ENCODE measurements at regions not wholly inside any gene's neighbourhood (a gene's known extent, or its start where the extent isn't known, plus 50 kb on each side); places are given as distances from the start of the nearest gene placed in this dataset.
"Not testable (repeated sequence)": the region's sequence is repeated elsewhere in the genome, so short reads cannot be mapped to it uniquely, and the experiment has no call there.

DNA sequence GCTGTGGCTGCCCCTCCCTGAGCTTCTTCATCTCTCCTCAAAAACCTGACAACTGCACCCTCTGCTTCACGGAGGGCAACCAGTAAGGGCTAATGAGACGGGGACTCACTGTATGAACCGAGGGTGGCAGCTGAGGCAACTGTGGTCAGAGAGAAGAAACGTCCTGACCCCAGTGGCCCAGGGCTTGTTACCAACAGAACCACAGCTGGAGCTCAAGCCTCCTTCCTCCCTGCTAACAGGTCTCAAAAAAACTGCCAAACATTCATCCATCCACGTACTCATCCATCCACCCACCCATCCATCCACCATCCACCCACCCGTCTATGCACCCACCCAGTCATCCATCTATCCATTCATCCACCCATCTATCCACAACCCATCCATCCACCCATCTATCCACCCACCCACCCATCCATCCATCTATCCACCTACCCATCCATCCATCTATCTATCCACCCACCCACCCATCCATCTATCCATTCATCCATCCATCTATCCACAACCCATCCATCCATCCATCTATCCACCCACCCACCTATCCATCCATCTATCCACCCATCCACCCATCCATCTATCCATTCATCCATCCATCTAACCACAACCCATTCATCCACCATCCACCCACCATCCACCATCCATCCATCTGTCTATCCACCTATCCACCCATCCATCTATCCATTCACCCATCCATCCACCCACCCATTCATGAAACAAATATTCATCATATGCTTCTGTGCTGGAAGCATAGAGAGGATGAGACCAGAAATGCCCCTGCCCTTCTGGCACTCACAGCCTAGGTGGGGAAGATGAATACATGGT lies 111.7 kb downstream of the PDGFA start:
- no peaks in the 10 kb centered on the region for H3K9me3 Mint-ChIP-seq
- H3K4me1 Mint-ChIP-seq, result no peaks in the 10 kb centered on the region
- no peaks in the 10 kb centered on the region for H3K27me3 Mint-ChIP-seq
- peak overlapping the region; percentile 22 for H3K27ac Mint-ChIP-seq
- ATAC-seq (ENCODE audit: low read depth) (no peak), DNase-seq (no peak)
- H3K4me3 Mint-ChIP-seq, result no peak overlapping the region
- no peaks in the 10 kb centered on the region for H3K36me3 Mint-ChIP-seq
- POLR2A ChIA-PET, result no interaction called here

GRCh38 chr7:408751-409311 lies 110.8 kb downstream of the PDGFA start:
- Mint-ChIP-seq H3K36me3 (no peaks in the 10 kb centered on the region), H3K27ac (no peak overlapping the region), H3K4me1 (no peaks in the 10 kb centered on the region), H3K9me3 (no peaks in the 10 kb centered on the region), H3K4me3 (no peak overlapping the region), H3K27me3 (no peaks in the 10 kb centered on the region)
- DNase-seq (no peak), ATAC-seq (ENCODE audit: low read depth) (no peak)
- POLR2A ChIA-PET, result no interaction called here

- H3K36me3 Mint-ChIP-seq, result no peaks in the 10 kb centered on the region
- no peak overlapping the region for H3K27ac Mint-ChIP-seq
- ATAC-seq (ENCODE audit: low read depth) (no peak), DNase-seq (no peak)
- H3K27me3 Mint-ChIP-seq, result no peaks in the 10 kb centered on the region
- H3K4me3 Mint-ChIP-seq, result no peak overlapping the region
- POLR2A ChIA-PET, result no interaction called here
- H3K9me3 Mint-ChIP-seq, result no peaks in the 10 kb centered on the region
- H3K4me1 Mint-ChIP-seq, result no peaks in the 10 kb centered on the region
These were observed 110.0 kb downstream of the PDGFA start for GRCh38 chr7:409339-410281.

DNA sequence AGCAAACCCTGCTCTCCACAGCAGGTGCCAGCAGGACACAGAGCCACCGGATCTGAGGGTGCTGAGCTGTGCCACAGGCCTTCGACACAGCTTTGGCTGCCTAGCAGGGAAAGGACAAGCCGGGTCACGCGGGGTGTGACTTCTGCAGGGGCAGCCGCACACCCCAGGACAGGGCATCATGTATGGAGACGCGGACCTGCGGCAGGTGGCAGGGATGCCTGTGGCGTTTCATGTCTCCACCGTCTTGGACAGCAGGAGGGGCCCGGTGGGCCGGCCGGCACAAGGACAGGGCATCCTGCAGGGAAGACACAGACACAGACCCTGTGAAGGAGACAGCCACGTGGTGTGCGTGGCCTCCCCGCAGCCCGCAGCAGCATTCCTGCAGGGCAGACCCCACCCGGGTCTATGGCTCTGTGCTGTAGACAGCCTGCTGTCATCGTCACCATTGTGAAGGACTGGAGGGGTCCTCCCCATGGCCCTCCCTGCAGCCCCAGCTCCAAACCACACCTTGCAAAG lies 109.2 kb downstream of the PDGFA start:
- Mint-ChIP-seq H3K36me3 (no peaks in the 10 kb centered on the region), H3K4me3 (no peak overlapping the region), H3K9me3 (no peaks in the 10 kb centered on the region), H3K4me1 (no peaks in the 10 kb centered on the region), H3K27ac (no peak overlapping the region), H3K27me3 (no peaks in the 10 kb centered on the region)
- no peak for ATAC-seq (ENCODE audit: low read depth)
- POLR2A ChIA-PET, result no interaction called here
- DNase-seq, result peak; percentile 26

- H3K4me3 Mint-ChIP-seq; H3K4me1 Mint-ChIP-seq; POLR2A ChIA-PET; H3K27ac Mint-ChIP-seq; DNase-seq; ATAC-seq (ENCODE audit: low read depth); H3K36me3 Mint-ChIP-seq; H3K27me3 Mint-ChIP-seq; H3K9me3 Mint-ChIP-seq: not testable (repeated sequence)
These were observed 108.5 kb downstream of the PDGFA start for GRCh38 chr7:411116-411515.

DNA sequence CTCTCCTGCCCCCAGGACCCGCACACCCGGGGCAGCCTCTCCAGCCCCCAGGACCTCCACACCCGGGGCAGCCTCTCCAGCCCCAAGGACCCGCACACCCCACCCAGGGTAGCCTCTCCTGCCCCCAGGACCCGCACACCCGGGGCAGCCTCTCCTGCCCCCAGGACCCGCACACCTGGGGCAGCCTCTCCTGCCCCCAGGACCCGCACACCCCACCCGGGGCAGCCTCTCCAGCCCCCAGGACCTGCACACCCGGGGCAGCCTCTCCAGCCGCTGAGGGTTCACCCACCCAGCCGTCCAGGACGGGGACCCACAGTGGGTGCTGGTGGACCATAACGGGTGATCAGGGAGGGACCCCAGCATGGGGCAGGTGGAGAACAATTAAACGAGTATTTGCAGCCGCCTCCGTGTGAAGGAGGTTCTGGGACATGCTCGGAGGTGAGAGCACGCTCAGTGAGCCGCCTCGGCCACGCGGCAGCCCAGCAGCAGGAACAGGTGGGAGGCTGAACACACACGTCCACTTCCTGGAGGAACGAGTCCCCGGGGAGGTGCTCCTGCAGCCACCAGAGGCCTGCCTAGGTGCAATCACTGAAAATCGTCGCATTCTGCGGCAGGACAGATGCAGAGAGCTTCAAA lies 107.9 kb downstream of the PDGFA start:
- peak; percentile 20 for DNase-seq
- Mint-ChIP-seq H3K4me3 (no peak overlapping the region), H3K4me1 (no peaks in the 10 kb centered on the region), H3K9me3 (no peaks in the 10 kb centered on the region), H3K27ac (no peak overlapping the region), H3K36me3 (no peaks in the 10 kb centered on the region), H3K27me3 (no peaks in the 10 kb centered on the region)
- ATAC-seq (ENCODE audit: low read depth), result no peak
- POLR2A ChIA-PET, result no interaction called here

DNA sequence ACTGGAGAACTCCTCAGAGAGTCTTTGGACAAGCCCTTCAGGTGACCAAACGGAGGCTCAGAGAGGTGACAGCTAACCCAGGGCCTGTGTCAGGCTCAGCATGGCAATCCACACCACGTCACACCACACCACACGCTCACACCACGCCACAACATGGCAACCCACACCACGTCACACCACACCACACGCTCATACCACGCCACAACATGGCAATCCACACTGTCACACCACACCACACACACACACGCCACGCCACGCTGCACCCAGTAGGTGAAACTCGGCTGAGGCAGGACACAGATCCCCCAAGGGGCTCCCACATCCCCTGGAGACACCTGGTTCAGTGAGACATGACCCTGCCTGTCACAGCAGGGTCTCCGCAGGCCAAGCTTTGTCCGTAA lies 107.3 kb downstream of the PDGFA start:
- Mint-ChIP-seq H3K27ac (peak overlapping the region; percentile 14), H3K9me3 (no peaks in the 10 kb centered on the region), H3K4me3 (no peak overlapping the region), H3K27me3 (no peaks in the 10 kb centered on the region), H3K36me3 (no peaks in the 10 kb centered on the region), H3K4me1 (no peaks in the 10 kb centered on the region)
- ATAC-seq (ENCODE audit: low read depth), result no peak
- POLR2A ChIA-PET, result no interaction called here
- DNase-seq, result no peak

DNA sequence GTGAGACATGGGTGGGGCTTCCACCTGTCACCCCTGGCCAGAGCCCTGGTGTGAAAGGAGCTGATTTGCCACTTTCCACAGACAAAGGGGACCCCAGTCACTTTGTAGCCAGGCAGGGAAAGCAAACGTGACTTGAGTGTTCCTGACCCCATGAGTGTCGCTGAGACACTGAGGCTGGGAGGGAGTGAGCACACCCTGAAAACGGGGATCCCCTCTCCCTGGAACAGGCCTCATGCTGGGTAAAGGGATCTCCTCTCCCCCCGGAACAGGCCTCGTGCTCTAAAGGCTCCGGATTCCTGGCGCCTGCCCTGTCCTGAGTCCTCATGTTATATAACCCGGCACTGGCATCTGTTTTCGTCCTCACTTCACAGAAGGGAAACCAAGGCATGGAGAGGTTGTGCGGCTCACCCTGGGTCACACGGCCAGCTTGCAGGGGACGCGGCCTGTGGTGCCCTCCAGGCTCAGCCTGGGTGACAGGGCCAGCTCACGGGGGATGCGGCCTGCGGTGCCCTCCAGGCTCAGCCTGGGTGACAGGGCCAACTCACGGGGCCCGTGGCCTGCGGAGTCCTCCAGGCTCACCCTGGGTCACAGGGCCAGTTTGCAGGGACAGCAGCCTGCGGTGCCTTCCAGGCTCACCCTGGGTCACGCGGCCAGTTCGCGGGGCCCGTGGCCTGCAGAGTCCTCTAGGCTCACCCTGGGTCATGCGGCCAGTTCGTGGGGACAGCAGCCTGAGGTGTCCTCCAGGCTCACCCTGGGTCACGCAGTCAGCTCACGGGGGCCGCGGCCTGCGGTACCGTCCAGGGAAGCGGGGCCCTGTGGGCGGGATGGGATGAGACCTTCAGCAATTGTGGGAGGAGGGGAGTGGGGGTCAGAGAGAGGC lies 104.7 kb downstream of the PDGFA start:
- Mint-ChIP-seq H3K27ac (no peak overlapping the region), H3K4me1 (no peaks in the 10 kb centered on the region), H3K4me3 (no peak overlapping the region), H3K9me3 (peaks cover 5% of the 10 kb centered on the region), H3K27me3 (no peaks in the 10 kb centered on the region), H3K36me3 (no peaks in the 10 kb centered on the region)
- DNase-seq, result peak; percentile 23
- no peak for ATAC-seq (ENCODE audit: low read depth)
- POLR2A ChIA-PET, result no interaction called here

DNA sequence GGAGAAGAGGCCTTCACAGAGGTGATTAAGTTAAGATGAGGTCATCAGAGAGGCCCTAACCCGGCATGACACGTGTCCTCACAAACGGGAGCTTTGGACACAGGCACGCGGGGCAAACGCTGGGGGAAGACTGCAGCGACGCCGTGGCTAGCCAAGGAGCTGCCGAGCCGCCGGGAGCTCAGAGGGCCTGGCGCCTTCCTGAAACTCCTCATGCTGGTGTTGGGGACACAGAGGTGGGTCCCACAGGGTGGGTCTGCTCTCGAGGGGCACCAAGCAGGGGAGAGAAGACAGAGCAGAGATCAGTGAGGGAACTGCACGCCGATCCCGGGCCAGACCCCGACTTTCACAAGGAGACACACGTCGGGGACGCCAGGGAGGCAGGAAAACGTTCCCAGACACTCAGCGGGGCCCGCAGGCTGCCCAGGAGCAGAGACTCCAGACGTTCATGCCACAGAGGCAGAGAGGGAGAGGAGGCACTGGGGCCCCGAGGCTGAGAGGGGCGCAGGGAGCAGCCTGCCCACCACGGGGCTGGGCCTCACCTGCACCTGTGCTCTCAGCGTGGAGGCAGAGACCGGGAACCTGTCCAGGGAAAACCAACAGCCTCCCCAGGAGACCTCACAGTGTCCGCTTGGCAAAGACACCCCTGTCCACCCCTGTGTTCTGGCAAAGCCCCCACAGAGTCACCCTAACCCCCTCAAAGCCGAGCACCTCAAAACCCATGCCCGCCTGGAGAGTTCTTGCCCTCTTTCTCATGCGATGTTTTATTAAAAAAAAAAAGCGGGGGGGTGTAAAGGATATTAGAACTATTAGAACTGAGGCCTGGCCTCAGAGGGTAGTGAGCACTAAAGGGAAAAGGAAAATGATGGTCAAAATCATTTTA lies 103.8 kb downstream of the PDGFA start:
- no peak for ATAC-seq (ENCODE audit: low read depth)
- H3K9me3 Mint-ChIP-seq, result peaks cover 5% of the 10 kb centered on the region
- H3K4me1 Mint-ChIP-seq, result no peaks in the 10 kb centered on the region
- H3K27me3 Mint-ChIP-seq, result no peaks in the 10 kb centered on the region
- POLR2A ChIA-PET, result no interaction called here
- DNase-seq, result peak; percentile 19
- no peak overlapping the region for H3K27ac Mint-ChIP-seq
- no peak overlapping the region for H3K4me3 Mint-ChIP-seq
- H3K36me3 Mint-ChIP-seq, result no peaks in the 10 kb centered on the region

DNA sequence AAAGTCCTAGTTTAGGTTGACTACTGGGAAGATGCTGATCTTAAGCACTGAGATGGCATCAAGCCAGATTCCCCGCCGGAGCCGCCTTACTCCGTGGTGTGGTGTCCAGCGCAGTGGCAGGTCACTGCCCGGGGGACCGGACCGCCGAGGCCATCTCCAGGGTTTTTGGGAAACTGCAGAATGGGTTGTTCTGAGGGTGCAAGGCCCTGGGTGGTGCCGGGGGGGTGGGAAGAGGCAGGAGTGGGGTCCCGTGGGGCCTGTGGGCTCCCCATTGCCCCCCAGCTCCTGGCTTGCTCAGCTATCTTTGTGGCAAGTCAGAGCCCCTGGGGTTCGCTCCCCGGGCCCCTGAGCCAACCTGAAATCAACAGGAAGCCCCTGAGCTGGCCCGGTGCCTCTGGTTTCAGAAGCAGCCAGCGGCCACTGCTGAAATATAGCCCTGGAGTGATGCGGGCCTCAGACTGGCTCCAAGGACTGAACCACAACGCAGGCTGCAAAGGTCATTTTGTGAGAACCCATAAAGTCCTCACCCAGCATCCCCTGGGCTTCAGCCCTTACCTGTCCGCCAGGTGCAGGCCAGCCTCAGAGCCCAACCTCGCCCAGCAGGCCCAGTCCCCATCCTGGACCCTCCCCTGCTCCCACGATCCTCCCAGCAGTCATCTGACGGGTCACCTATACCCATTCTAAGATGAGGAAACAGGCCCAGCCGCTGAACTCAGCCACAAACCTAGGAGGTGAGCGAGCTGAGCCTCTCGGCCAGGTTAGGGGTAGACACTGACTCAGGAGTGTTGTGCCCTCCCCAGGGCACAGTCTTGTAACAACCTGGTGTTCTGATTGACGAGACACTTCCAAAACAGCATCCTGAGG lies 102.7 kb downstream of the PDGFA start:
- POLR2A ChIA-PET, result no interaction called here
- H3K27ac Mint-ChIP-seq, result no peak overlapping the region
- no peak overlapping the region for H3K4me3 Mint-ChIP-seq
- H3K4me1 Mint-ChIP-seq, result no peaks in the 10 kb centered on the region
- peaks cover 5% of the 10 kb centered on the region for H3K9me3 Mint-ChIP-seq
- H3K27me3 Mint-ChIP-seq, result no peaks in the 10 kb centered on the region
- DNase-seq (peak; percentile 20), ATAC-seq (ENCODE audit: low read depth) (no peak)
- H3K36me3 Mint-ChIP-seq, result no peaks in the 10 kb centered on the region

- POLR2A ChIA-PET, result no interaction called here
- Mint-ChIP-seq H3K4me3 (no peak overlapping the region), H3K27ac (no peak overlapping the region), H3K27me3 (no peaks in the 10 kb centered on the region), H3K9me3 (peaks cover 5% of the 10 kb centered on the region), H3K4me1 (no peaks in the 10 kb centered on the region), H3K36me3 (no peaks in the 10 kb centered on the region)
- ATAC-seq (ENCODE audit: low read depth), result no peak
- DNase-seq, result no peak
These were observed 102.1 kb downstream of the PDGFA start for GRCh38 chr7:417625-417889.
